HepG2 (cell line): ENCODE measurements at regions not wholly inside any gene's neighbourhood (a gene's known extent, or its start where the extent isn't known, plus 50 kb on each side); places are given as distances from the start of the nearest gene placed in this dataset.

Experiments
- ATAC-seq: fragments of 200-7000 bp; cut with Tn5 transposase; 3 replicates; pipeline ENCODE4 v1.9.1; 2020; ENCODE audit warnings: mild to moderate bottlenecking, moderate library complexity
- BruUV-seq: library from RNA; stranded (reverse); fragments of 400-500 nt; replicated peaks from 2 replicates; lab custom pipeline; 2021; lab: Mats Ljungman, UMichigan
- CTCF ChIA-PET: fragments of 300-600 bp; formaldehyde crosslinking; extraction: SDS; loops from one replicate; lab custom pipeline; 2021; ENCODE audit warnings: low total read pairs, inconsistent platforms, low intra/inter-chr PET ratio; lab: Yijun Ruan, JAX
- POLR2A ChIA-PET: fragments of 350-600 bp; sonication (Branson Sonifier 250); formaldehyde crosslinking; loops from one replicate; lab custom pipeline; 2020; ENCODE audit warnings: antibody characterized with exemption, inconsistent platforms; lab: Yijun Ruan, JAX
- DNase-seq: peaks from one replicate; pipeline ENCODE4 v3.0.0-alpha.2; 2015; ENCODE audit warnings: low spot score
- FAIRE-seq: peaks from 3 replicates; lab custom pipeline; 2011; peaks lifted over from hg19 to GRCh38; lab: Jason Lieb, UNC
- H2AFZ ChIP-seq: one replicate; pipeline ENCODE4 v1.6.1; 2011; ENCODE audit warnings: low read length, inconsistent platforms
- H3K27ac ChIP-seq: fragments of 300-600 bp; 3 replicates; pipeline ENCODE4 v1.8.0; 2011; ENCODE audit warnings: mixed run types, mild to moderate bottlenecking, mixed read lengths, low read length, inconsistent platforms; ENCODE audit not compliant: insufficient read depth; ENCODE audit errors: extremely low read length
- H3K27me3 ChIP-seq, 2 experiments: fragments of 200-600 bp in 1 of 2; 2 replicates in 1 of 2; 3 replicates in 1 of 2; pipeline versions ENCODE4 v1.6.0 to v1.8.0; 2011; ENCODE audit warnings: low read length in 2 of 2, mild to moderate bottlenecking in 2 of 2, moderate library complexity in 2 of 2, inconsistent platforms in 1 of 2; ENCODE audit not compliant: insufficient read depth in 2 of 2, control insufficient read depth in 1 of 2
- H3K36me3 ChIP-seq, 2 experiments: fragments of 200-600 bp in 1 of 2; replicated peaks in 1 of 2; 2 replicates in 1 of 2; 3 replicates in 1 of 2; pipeline versions ENCODE4 v1.5.1 to v1.8.0; 2011; ENCODE audit warnings: low read length in 2 of 2, inconsistent platforms in 1 of 2; ENCODE audit not compliant: insufficient read depth in 2 of 2, control insufficient read depth in 1 of 2
- H3K4me1 ChIP-seq: 2 replicates; pipeline ENCODE4 v1.5.1; 2012; ENCODE audit warnings: low read length, inconsistent platforms; ENCODE audit not compliant: insufficient read depth
- H3K4me2 ChIP-seq: 2 replicates; pipeline ENCODE4 v1.6.0; 2011; ENCODE audit warnings: low read depth, low read length, inconsistent platforms
- H3K4me3 ChIP-seq, 3 experiments: fragments of 200-600 bp in 1 of 3; sonication (generic), shearing (Covaris generic) in 1 of 3; replicated peaks in 1 of 3; 2 replicates each; pipeline ENCODE4 v1.5.1; 2011 to 2016; ENCODE audit warnings: low read length in 3 of 3, inconsistent platforms in 2 of 3, low read depth in 2 of 3, mild to moderate bottlenecking in 2 of 3, control low read depth in 1 of 3, mixed read lengths in 1 of 3; ENCODE audit not compliant: insufficient read depth in 1 of 3
- H3K79me2 ChIP-seq: one replicate; pipeline ENCODE4 v1.6.1; 2011; ENCODE audit warnings: low read length, inconsistent platforms; ENCODE audit not compliant: insufficient read depth
- H3K9ac ChIP-seq: 2 replicates; pipeline ENCODE4 v1.6.0; 2011; ENCODE audit warnings: mild to moderate bottlenecking, low read depth, low read length, inconsistent platforms; ENCODE audit not compliant: insufficient read depth
- H3K9me3 ChIP-seq: 2 replicates; pipeline ENCODE4 v1.5.1; 2012; ENCODE audit warnings: mild to moderate bottlenecking, low read length
- H4K20me1 ChIP-seq: 2 replicates; pipeline ENCODE4 v1.6.0; 2011; ENCODE audit warnings: inconsistent platforms, mild to moderate bottlenecking, low read length, moderate library complexity; ENCODE audit not compliant: insufficient read depth
- AHDC1 ChIP-seq: sonication (generic); formaldehyde crosslinking; IDR thresholded peaks from 2 replicates; pipeline ENCODE4 v1.5.1; 2020; ENCODE audit warnings: mild to moderate bottlenecking, missing genetic modification reagents, borderline replicate concordance
- FOXA3 ChIP-seq: IDR thresholded peaks from 2 replicates; pipeline ENCODE4 v1.6.1; 2016; ENCODE audit warnings: missing genetic modification reagents, missing compliant biosample characterization
- GATAD2A ChIP-seq: IDR thresholded peaks from 2 replicates; pipeline ENCODE4 v1.6.1; 2016
- GPN1 ChIP-seq: sonication (generic); formaldehyde crosslinking; IDR thresholded peaks from 2 replicates; pipeline ENCODE4 v1.5.1; 2020; ENCODE audit warnings: missing genetic modification reagents, borderline replicate concordance
- SNAPC2 ChIP-seq: sonication (generic); formaldehyde crosslinking; IDR thresholded peaks from 2 replicates; pipeline ENCODE4 v1.8.1; 2022; ENCODE audit warnings: mild to moderate bottlenecking, missing genetic modification reagents
- ZBTB42 ChIP-seq: sonication (generic); formaldehyde crosslinking; IDR thresholded peaks from 2 replicates; pipeline ENCODE4 v1.5.0; 2020; ENCODE audit warnings: mild to moderate bottlenecking, missing genetic modification reagents
- ZFP91 ChIP-seq: sonication (generic); formaldehyde crosslinking; IDR thresholded peaks from 2 replicates; pipeline ENCODE4 v1.9.0; 2022; ENCODE audit warnings: missing genetic modification reagents, mild to moderate bottlenecking, borderline replicate concordance
- ZNF275 ChIP-seq: sonication (generic); formaldehyde crosslinking; IDR thresholded peaks from 2 replicates; pipeline ENCODE4 v1.8.0; 2022; ENCODE audit warnings: missing genetic modification reagents, mild to moderate bottlenecking, inconsistent platforms, borderline replicate concordance
- ZNF788 ChIP-seq: sonication (generic); formaldehyde crosslinking; IDR thresholded peaks from 2 replicates; pipeline ENCODE4 v1.5.0; 2020; ENCODE audit warnings: mild to moderate bottlenecking, missing genetic modification reagents, borderline replicate concordance
- WGBS: methylation state at CpG from one replicate; pipeline ENCODE4 v1.1.6; 2017; ENCODE audit warnings: low lambda C conversion rate; 5-methylcytosine and 5-hydroxymethylcytosine counted together
- in situ Hi-C: cut with HindIII; loops from 2 replicates; pipeline ENCODE4 v1.10.0; 2017; ENCODE audit warnings: low pct_unique_long_range_greater_than_20kb; ENCODE audit not compliant: extremely low pct_ligation_motif_present
- intact Hi-C: fragments of 100-400 bp; cut with micrococcal nuclease; formaldehyde crosslinking; loops from one replicate; pipeline ENCODE4 v1.10.0; 2022; ENCODE audit not compliant: unreplicated experiment

DNA sequence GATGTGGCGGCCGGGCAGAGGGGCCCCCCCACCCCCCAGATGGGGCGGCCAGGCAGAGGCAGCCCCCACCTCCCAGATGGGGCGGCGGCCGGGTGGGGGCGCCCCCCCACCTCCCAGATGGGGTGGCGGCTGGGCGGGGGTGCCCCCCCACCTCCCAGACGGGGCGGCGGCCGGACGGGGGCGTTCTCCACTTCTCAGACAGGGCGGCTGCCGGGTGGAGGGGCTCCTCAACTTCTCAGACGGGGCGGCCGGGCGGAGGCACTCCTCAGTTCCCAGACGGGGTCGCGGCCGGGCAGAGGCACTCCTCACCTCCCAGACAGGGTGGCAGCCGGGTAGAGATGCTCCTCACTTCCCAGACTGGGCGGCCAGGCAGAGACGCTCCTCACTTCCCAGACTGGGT lies 469.8 kb downstream of the PCNX1 start (continued):
- TF ChIP-seq ZNF275 (no peak), GPN1 (no peak), ZBTB42 (CRISPR knock-in tag) (no peak), FOXA3 (no peak)

DNA sequence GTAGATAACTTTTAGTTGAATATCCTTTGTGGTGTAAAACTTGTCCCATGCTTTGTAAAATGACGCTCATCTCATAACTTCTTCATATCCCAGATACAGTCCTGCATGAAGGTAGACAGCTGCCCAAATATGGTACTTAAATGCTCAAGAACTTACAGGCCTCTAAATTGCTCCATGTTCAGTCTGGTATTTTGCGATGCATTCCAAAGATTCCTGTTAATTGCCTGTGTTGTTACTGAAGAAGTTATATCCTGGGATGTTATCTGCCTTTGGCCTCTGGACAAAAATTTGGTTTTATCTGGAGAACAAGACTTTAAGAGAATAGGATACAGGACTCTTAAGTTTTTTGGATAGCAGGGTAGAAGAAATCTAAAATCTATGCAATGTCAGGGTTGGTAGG lies 473.0 kb downstream of the PCNX1 start:
- Histone ChIP-seq H3K4me2 (no peak overlapping the region), H3K79me2 (peaks cover 28% of the 10 kb centered on the region), H4K20me1 (no peaks in the 10 kb centered on the region), H3K27ac (no peak overlapping the region), H3K4me1 (no peaks in the 10 kb centered on the region), H2AFZ (no peak overlapping the region), H3K27me3 (no peaks in the 10 kb centered on the region), H3K36me3 (no peaks in the 10 kb centered on the region), H3K9me3 (no peaks in the 10 kb centered on the region), H3K4me3 (no peak overlapping the region), H3K9ac (no peak overlapping the region)
- intact Hi-C loops (no loop called here), in situ Hi-C loops (no loop called here)
- BruUV-seq = no TSS peak
- WGBS = 100% methylated on average over 2 of the region's 2 CpGs
- TF ChIP-seq GATAD2A (CRISPR knock-in tag) = no peak
- CTCF ChIA-PET = no interaction called here
- ATAC-seq (no peak), DNase-seq (no peak), FAIRE-seq (no peak)
- POLR2A ChIA-PET = no interaction called here

DNA sequence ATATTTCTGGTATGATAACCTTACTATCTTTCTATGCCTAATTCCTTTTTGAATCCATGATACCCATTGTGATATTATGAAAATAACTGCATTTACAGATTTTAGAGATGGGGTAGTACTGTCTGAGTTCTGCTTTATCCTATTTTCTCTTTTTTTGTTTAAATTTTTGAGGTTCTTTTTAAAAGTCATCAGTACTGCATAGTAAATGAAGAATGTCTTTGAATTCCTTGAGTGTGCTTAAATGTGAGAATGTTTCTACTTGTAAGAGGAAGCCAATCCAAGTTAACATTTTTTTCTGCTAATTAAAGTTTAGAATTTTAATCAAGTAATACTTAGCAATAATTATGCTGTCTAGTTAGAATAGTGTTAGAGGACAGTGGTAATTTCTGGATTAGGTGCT lies 474.6 kb downstream of the PCNX1 start:
- no peak overlapping the region for H3K9ac ChIP-seq
- intact Hi-C loops (no loop called here), in situ Hi-C loops (no loop called here)
- no peak overlapping the region for H2AFZ ChIP-seq
- BruUV-seq = no TSS peak
- no peak for FAIRE-seq
- no peaks in the 10 kb centered on the region for H3K36me3 ChIP-seq
- no peak overlapping the region for H3K4me3 ChIP-seq
- CTCF ChIA-PET = no interaction called here
- POLR2A ChIA-PET = no interaction called here
- H3K27me3 ChIP-seq = no peaks in the 10 kb centered on the region
- H3K4me1 ChIP-seq = no peaks in the 10 kb centered on the region
- H4K20me1 ChIP-seq = no peaks in the 10 kb centered on the region
- no peak overlapping the region for H3K4me2 ChIP-seq
- no peak for DNase-seq
- no peak overlapping the region for H3K27ac ChIP-seq
- no peak for ATAC-seq
- peaks cover 24% of the 10 kb centered on the region for H3K79me2 ChIP-seq
- H3K9me3 ChIP-seq = no peaks in the 10 kb centered on the region
- TF ChIP-seq ZBTB42 (CRISPR knock-in tag) (no peak), AHDC1 (CRISPR knock-in tag) (no peak), ZFP91 (CRISPR knock-in tag) (no peak), SNAPC2 (CRISPR knock-in tag) (no peak), FOXA3 (no peak), ZNF788 (no peak)
